HG03039 (cell line): ENCODE measurements at regions not wholly inside any gene's neighbourhood (a gene's known extent, or its start where the extent isn't known, plus 50 kb on each side); places are given as distances from the start of the nearest gene placed in this dataset.
"Not testable (repeated sequence)": the region's sequence is repeated elsewhere in the genome, so short reads cannot be mapped to it uniquely, and the experiment has no call there.

ENCODE experiments used
- ATAC-seq: cut with Tn5 transposase; IDR thresholded peaks from one replicate; pipeline ENCODE4 v1.9.1; 2021; ENCODE audit warnings: mild to moderate bottlenecking, moderate library complexity; ENCODE audit not compliant: unreplicated experiment

DNA sequence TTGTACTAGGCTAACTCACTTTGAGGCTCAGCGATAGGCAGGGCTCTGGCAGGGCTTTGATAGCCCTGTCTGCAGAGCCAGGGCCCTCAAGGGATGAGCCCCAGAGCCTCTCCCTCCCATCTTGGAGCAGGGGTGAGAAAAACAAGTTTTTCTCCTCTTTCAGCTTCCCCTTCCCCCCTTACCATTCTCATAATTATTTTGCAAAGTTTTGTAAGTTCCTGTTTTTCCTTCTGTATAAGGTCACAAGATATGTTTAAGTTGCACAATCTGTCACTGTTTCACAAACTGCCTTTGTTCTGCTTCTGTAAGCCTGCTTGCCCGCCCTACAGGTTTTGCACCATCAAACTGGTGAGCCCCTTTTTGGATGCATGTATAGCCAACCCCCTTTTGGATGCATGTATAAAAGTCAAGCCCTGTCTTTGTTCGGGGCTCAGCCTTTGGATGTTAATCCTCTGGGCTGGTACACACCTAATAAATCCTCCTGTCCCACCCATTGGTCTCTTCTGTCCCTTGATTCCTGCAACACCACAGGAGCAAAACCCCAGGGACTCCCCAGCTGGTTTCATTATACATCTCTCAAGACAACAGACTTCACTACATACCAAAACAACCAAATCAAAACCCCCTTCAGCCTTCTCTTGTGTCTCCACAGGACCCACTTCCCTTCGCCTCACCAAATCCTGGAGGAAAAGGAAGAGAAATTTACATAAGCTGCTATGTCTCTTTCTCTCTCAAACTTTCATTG is 52.5 kb upstream of the RESF1 start:
- no peak for ATAC-seq

DNA sequence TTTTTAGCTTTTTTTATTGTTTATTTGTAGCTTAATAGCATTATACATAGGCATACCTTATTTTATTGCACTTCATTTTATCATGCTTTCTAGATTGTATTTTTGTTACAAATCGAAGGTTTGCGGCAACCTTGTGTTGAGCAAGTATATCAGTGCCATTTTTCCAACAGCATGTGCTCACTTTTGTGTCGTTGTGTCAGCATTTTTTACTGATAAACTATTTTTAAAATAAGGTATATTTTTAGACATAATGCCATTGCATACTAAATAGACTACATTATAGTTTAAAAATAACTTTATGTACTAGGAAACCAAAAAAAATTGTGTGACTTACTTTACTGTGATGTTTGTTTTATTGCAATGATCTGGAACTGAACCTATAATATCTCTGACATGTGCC is 56.2 kb upstream of the RESF1 start:
- ATAC-seq: no peak

DNA sequence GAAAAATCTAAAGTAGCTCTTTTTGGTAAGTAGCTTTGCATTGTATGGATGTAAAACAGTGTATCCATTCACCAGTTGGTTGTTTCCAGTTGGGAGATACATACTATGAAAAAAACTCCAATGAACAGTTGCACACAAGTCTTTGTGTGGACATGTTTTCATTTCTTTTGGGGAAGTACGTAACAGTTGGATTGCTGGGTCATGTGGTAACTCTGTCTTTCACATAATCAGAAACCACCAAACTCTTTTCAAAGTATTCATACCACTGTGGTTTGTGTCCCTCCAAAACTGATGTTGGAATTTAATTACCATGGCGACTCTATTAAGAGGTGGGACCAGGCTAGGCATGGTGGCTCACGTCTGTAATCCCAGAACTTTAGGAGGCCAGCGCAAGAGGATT is 58.9 kb upstream of the RESF1 start:
- ATAC-seq: no peak

DNA sequence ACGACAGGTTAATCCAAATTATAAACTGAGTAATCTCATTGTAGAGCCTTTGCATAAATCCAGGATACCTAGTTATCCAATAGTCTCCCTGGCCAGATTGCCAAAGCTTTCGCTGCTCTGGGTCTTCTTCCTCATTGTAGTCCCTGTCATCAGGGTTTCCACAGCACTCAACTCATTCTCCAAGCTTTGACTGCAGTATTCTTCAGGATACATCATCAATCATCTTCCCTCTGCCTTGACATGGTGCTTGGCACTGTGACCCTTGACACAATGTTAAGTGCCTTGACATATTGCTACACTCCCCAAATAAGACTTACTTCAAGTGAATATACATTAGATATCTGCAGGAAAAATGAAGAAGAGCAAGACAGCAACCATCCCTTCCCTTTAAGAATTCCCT is 60.1 kb upstream of the RESF1 start:
- ATAC-seq: no peak

DNA sequence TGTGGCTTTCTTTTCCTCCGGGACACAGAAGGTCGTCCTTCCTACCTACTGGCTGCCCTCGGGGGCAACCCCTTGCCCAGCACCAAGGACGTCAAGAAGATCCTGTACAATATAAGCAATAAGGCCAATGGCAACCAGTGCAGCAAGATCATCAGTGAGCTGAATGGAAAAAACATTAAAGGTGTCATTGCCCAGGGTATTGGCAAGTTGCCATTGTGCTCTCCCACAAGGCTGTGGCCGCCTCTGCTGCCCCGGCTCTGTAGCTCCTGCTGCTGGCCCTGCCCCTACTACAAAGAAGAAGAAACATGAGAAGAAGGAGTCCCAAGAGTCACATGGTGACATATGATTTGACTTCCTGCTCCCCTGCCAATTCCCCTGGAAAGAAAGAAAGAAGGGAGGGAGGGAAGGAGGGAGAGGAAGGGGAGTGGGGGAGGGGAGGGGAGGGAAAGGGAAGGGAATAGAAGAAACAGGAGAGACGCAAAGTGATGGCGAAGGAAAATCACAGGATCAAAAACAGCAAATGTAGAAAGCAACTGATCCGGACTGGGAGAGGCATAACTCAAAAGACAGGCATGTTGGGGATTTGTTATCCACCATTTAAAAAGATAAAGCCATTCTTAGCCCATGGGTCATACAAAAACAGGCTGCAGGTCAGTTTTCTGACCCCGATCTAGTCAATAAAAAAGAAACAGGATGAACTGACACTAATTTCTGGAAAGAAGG is 61.3 kb upstream of the RESF1 start:
- no peak for ATAC-seq

DNA sequence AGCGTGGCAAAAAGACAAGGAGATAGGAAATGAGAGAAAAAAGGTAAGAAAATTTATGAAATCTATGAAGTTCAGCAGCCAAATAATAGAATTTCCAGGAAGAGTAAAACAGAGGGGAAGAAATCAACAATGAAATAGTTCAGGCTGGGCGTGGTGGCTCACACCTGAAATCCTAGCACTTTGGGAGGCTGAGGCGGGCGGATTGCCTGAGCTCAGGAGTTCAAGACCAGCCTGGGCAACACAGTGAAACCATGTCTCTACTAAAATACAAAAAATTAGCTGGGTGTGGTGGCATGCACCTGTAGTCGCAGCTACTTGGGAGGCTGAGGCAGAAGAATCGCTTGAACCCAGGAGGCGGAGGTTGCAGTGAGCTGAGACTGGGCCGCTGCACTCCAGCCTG is 62.1 kb upstream of the RESF1 start:
- not testable (repeated sequence) for ATAC-seq

DNA sequence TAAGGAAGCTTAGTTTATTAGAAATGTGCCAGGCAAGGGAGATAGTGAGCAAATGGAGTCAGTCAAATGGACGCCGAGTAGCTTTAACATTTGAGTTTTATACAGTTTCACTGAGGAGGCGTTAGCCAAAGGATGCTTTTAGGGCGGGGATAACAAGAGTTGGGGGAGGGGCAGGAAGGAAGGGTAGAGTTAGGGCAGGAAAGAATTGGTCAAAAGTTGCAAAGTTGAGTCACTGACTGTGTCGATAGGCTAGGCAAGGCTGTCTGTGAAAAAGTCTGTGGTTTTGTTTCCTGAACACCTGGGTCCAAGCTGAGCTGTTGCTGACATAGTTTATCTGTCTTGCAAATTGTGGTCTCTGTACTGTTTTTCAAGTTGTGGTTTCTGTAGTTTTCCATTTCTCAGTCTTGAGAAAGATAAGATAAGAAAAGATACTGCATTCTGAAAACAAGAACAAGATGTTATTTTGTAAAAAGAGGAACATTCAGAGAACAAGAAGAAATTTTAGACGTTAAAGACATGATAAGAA is 62.6 kb upstream of the RESF1 start:
- peak; percentile 97 for ATAC-seq

DNA sequence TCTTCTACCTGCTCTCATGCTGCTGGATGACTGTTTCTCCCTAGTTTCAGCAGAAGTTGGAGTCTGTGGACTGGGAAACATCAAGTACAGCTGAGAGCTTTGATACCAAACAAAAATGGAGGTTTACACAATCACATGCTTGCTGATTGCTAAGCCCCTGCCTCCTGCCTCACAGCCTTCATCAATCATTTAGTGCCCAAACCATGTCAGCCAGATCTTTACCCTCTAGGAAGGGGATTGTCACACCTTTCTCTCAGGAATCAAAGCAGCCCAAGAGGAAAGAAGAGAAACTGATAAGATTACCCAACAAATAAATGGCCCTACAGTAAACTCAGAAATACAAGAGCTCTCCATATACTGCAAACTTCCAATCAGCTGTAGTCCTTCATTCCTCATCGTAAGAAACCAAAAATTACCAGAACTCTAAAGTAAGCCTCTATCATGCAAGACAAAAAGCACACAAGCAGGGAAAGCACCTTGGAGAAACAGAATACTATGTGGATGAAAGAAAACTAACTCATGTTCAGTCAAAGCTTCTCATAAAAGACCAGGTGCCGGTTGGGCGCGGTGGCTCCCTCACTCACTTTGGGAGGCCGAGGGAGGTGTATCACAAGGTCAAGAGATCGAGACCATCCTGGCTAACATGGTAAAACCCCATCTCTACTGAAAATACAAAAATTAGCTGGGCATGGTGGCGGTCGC is 63.6 kb upstream of the RESF1 start:
- ATAC-seq: no peak

DNA sequence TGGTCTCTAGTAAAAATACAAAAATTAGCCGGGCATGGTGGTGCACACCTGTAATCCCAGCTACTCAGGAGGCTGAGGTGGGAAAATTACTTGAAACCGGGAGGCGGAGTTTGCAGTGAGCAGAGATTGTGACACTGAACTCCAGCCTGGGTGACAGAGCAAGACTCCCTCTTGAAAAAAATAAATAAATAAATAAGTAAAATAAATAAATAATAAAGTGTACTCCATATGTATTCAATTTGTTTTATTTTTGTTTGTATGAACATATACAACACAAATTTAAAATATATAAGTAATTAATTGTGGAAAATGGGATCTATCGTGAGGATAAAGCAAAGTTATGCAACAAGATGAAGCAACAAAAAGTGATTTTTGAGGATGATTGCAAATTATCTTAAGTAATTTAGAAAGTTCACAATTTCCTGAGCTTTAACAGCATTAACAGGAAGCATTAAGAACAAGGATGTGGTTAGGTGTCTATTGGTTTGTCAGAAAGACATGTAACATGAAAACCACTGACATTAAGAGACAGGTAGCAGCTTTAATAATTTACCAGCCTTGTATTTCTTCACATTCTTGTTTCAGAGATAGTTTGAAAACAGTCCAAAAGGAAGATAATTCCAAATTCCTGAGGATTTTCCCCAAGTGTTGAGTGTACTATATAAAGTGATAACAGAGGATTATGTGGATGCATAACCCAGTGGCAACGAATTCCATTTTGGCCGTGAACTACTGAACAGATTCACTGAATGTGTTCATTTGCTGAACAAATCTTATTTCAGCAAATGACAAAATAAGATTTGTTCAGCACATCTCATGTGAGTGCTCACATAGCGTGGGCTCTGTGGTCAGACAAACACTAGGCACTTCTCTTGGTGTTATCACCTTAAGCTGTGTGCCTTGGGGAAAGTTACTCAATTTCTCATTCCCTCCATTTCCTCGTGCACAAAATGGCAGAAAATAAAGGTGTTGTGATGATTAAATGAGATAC is 68.6 kb upstream of the RESF1 start:
- ATAC-seq: no peak

DNA sequence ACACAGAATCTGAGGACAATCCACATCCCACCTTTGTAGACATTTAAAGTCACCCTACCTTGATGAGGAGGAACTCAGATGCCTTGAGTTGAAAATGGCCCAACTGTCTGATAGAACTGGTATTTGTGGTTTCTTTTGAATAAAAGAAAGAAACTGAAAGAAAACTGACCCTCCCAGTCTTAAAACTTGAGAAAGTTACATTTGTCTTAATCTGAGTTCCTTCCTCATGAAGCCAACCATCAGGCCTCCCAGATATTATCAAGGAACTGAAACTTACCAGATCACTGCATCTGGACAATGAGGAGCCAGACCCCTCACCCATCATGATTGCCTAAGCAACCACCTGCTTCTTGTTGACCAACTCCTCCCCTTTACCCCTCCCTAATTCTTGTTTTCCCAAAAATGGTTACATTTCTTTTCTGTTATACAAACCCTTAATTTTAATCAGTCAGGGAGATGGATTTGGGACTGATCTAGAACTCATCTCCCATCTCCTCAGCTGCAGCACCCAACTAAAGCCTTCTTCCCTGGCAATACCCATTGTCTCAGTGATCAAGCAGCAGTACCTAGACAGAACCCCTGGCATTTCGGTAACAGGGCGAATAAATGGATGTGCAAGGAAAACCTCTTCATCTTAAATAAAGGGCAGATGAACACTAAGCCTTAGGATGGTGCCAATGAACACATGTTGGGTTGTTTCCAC is 72.0 kb upstream of the RESF1 start:
- no peak for ATAC-seq

DNA sequence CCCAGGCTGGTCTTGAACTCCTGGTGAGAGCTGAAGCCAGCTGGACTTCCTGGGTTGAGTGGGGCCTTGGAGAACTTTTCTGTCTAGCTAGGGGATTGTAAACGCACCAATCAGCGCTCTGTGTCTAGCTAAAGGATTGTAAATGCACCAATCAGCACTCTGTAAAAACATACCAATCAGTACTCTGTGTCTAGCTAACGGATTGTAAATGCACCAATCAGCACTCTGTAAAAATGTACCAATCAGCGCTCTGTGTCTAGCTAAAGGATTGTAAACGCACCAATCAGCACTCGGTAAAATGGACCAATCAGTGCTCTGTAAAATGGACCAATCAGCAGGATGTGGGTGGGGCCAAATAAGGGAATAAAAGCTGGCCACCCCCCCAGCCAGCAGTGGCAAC is 76.5 kb upstream of the RESF1 start:
- ATAC-seq: not testable (repeated sequence)

DNA sequence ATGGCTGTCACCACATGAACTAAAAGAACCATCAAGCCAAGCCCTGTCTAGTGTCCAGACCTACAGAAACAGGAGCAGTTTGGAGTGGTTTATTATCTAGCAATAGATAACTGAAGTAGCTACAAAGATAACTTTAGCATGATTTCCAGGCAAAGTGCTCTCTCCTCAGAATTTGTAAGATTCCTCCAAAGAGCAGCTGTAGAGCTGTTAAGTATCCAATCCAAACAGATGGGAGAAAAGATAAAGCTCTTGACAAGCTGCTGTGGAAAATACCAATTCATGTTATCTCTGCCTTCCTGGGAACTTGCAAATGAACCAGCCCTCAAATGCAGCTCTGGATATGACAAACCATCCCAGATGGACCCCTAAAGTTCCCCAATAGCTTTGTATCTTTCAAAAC is 78.9 kb upstream of the RESF1 start:
- no peak for ATAC-seq

DNA sequence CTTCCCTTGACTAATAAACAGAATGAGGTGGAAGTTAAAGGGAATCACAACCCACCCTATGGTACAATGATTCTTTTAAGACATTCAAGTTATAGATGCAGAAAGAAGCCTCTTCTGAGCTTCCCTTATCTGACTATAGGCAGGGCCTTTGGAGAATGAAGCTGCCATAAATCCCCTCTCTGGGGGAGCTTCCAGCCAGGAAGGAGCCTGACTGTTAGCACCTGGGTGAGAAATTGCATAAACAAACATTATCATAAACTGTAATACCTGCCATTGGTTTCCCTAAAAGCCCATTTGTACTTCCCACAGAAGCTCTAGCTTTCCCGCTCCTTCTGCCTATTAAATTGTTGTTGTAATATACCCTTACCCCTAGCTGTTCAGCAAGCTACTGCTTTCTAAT is 81.3 kb upstream of the RESF1 start:
- ATAC-seq: no peak

DNA sequence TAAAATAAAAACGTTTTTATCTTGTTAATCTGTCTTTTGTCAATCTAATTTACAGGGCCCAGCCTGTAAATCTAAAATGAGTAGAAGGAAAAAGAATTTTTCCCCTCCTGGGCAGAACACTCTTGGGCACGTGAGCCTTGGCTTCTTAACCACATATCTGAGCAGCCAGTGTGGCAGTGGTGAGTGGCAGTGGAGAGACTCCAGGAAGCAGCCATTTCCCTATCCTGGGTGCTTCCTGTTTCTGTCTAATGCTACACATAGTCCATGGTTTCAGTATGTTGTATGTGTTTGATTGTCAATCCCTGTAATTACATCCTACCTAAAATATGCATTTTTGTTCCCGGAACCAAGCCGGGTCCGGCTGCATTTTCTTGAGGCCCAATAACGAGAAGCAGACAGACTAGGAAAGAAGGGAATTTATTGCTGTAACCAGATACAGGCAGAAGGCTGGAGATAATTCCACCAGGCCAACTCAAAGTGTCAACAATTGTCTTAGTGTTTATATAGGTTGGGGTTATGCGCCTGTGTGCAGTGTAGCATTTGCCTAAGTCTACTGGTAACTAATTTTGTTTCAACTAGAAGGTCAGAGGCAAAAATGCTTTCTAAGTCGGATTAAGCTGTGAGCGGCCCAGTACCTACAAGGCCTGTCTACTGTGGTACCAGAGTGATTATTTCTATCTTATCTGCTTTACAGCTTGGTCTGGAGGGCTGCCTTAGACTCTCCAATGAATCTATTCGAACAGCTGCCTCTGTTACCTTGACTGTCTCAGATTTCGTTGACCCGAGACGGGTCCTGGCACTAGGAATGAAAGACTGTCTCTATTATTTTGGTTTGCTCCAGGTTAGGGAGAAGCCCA is 82.4 kb upstream of the RESF1 start:
- ATAC-seq: no peak

DNA sequence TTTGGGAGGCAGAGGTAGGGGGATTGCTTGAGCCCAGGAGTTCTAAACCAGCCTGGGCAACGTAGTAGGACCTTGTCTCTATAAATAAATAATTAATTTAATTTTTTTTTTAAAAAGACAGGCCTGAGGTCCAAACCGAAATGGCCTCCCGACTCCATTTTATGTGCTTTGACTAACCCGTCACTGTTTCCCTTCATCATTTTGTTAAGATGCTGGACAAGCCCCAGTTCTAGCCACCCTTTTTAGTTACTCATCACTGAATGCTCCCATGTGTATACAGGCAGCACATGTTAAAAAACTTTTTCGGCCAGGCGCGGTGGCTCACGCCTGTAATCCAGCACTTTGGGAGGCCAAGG is 83.6 kb upstream of the RESF1 start:
- no peak for ATAC-seq

DNA sequence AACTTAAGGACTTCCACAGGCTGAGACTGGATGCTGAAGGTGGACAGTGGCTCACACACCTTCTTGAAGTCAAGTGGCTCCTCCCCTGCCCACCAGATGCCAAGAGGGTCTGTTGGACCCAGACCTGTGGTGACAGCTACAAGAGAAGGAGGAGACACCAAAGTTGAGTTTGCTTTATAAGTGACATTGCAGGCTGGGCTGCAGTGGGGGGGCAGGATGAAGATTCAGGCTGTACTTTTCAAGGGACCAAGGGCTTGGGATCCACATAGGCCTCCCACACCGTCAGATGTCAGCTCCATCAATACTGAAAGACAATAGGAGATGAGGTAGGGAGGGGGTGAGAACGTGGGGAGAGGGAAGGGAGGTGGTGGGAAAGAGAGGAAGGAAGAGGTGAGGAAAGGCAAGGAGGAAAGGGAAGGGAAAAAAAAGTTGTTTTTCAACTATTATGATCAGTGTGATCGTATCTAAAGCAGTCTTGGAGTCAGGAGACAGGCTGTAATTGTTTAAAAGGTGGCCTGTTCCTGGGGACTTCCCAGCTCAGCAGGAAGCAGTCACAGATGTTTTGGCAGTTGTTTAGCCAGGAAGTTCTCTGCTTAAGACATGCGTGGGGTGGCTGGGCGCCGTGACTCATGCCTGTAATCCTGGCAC is 84.1 kb upstream of the RESF1 start:
- peak; percentile 77 for ATAC-seq

DNA sequence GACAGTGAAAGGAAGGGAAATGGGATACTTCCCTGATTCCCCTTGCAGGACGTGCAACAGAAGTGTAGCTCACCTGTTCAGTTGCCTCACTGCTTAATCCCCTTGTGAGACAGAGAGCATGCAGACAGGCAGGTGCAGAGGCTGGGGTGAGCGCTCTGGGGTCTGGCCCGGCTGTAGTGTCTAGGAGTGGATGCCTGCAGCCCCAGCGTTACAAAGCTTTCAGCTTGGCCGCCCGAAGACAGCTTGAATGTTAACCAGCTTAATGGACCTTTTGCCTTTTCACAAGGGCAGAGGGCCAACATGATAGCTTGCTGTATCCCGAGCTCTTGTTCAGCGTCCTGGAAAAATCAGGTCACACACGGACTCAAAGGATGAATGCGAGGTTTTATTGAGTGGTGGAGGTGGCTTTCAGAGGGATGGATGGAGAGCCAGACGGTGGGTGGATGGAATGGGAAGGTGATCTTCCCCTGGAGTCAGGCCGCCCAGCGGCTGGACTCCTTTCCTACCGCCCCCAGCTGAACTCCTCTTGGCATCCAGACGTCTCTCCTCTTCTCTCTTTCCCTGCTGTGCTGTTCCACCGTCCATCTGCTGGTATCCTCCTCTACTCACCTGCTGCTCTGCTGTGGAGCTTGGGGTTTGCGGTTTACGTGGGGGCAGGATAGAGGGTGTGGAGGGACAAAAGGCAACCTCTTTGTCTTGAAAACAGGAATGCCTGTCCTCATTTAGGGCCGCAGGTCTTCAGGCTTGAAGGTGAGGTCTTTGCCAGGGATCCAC is 86.2 kb upstream of the RESF1 start:
- ATAC-seq: no peak

DNA sequence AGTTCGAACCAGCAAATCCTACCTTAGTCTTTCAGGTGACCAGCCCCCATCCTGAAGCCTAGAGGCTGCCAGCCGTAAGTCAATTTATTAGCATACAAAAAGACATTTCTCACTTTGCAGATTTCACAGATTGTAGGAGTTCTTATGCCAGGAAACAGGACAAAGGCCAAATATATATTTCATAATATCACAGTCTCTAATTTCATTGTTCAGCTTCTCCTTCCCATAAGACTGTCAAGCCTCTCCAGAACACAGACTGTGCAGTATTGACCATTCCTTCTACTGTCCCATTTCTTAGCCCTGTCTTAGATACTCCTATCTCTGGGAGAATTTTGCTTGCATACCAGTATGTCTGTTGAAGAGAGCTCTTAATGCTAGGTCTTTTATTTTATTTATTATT is 89.2 kb upstream of the RESF1 start:
- ATAC-seq: no peak
